Colonic mucosa (tissue), 4 donors: ENCODE measurements at regions not wholly inside any gene's neighbourhood (a gene's known extent, or its start where the extent isn't known, plus 50 kb on each side); places are given as distances from the start of the nearest gene placed in this dataset.

Experiments used
- DNase-seq: peaks from one replicate; pipeline ENCODE4 v3.0.0-alpha.2; 2020
- H3K27ac ChIP-seq: fragments of 200-600 bp; one replicate; pipeline ENCODE4 v1.8.0; 2021
- H3K27me3 ChIP-seq: fragments of 200-600 bp; one replicate; pipeline ENCODE4 v1.8.0; 2021
- H3K36me3 ChIP-seq: fragments of 200-600 bp; one replicate; pipeline ENCODE4 v1.8.0; 2021
- H3K4me1 ChIP-seq: fragments of 200-600 bp; one replicate; pipeline ENCODE4 v1.8.0; 2021; ENCODE audit warnings: mild to moderate bottlenecking
- H3K4me3 ChIP-seq: fragments of 200-600 bp; one replicate; pipeline ENCODE4 v1.8.0; 2021
- H3K9ac ChIP-seq, 2 donors: one replicate each; pipeline ENCODE4 v1.7.0; 2013; ENCODE audit warnings: control low read depth in 2 of 2, low read depth in 2 of 2, low read length in 2 of 2
- H3K9me3 ChIP-seq: fragments of 200-600 bp; one replicate; pipeline ENCODE4 v1.8.0; 2021
- intact Hi-C: fragments of 100-400 bp; cut with DNase I; formaldehyde crosslinking; loops from one replicate; pipeline ENCODE4 v1.14.1; 2022
- TF ChIP-seq, protein P1 (sequence below): fragments of 200-600 bp; IDR thresholded peaks from one replicate; pipeline ENCODE4 v1.8.0; 2022; ENCODE audit warnings: antibody characterized with exemption, mild to moderate bottlenecking
- donor health status: healthy.
- donor health status: DM: no; HTN: no; CAD: no.
- donor health status: DM: no; HTN: no; CAD: no.

GRCh38 chr1:219081943-219082925 is 91.4 kb upstream of the LYPLAL1 start:
- no peak overlapping the region for H3K9ac ChIP-seq
- TF ChIP-seq, protein P1, sequence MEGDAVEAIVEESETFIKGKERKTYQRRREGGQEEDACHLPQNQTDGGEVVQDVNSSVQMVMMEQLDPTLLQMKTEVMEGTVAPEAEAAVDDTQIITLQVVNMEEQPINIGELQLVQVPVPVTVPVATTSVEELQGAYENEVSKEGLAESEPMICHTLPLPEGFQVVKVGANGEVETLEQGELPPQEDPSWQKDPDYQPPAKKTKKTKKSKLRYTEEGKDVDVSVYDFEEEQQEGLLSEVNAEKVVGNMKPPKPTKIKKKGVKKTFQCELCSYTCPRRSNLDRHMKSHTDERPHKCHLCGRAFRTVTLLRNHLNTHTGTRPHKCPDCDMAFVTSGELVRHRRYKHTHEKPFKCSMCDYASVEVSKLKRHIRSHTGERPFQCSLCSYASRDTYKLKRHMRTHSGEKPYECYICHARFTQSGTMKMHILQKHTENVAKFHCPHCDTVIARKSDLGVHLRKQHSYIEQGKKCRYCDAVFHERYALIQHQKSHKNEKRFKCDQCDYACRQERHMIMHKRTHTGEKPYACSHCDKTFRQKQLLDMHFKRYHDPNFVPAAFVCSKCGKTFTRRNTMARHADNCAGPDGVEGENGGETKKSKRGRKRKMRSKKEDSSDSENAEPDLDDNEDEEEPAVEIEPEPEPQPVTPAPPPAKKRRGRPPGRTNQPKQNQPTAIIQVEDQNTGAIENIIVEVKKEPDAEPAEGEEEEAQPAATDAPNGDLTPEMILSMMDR, result no peak
- intact Hi-C loops, result no loop called here
- no peak overlapping the region for H3K4me3 ChIP-seq
- H3K27me3 ChIP-seq, result no peaks in the 10 kb centered on the region
- no peaks in the 10 kb centered on the region for H3K4me1 ChIP-seq
- DNase-seq, result no peak
- H3K27ac ChIP-seq, result no peak overlapping the region
- H3K36me3 ChIP-seq, result no peaks in the 10 kb centered on the region
- no peaks in the 10 kb centered on the region for H3K9me3 ChIP-seq

GRCh38 chr1:219083631-219084030 is 90.0 kb upstream of the LYPLAL1 start:
- Histone ChIP-seq H3K27me3 (no peaks in the 10 kb centered on the region), H3K36me3 (no peaks in the 10 kb centered on the region), H3K4me3 (no peak overlapping the region), H3K9ac (no peak overlapping the region), H3K4me1 (no peaks in the 10 kb centered on the region), H3K27ac (no peak overlapping the region), H3K9me3 (no peaks in the 10 kb centered on the region)
- TF ChIP-seq, protein P1, result no peak
- intact Hi-C loops, result no loop called here
- no peak for DNase-seq

GRCh38 chr1:219085082-219085481 is 88.6 kb upstream of the LYPLAL1 start:
- H3K4me1 ChIP-seq, result no peaks in the 10 kb centered on the region
- no peaks in the 10 kb centered on the region for H3K9me3 ChIP-seq
- TF ChIP-seq, protein P1, result no peak
- no peaks in the 10 kb centered on the region for H3K27me3 ChIP-seq
- DNase-seq, result no peak
- H3K36me3 ChIP-seq, result no peaks in the 10 kb centered on the region
- no peak overlapping the region for H3K4me3 ChIP-seq
- intact Hi-C loops, result no loop called here
- no peak overlapping the region for H3K27ac ChIP-seq
- no peak overlapping the region for H3K9ac ChIP-seq

DNA sequence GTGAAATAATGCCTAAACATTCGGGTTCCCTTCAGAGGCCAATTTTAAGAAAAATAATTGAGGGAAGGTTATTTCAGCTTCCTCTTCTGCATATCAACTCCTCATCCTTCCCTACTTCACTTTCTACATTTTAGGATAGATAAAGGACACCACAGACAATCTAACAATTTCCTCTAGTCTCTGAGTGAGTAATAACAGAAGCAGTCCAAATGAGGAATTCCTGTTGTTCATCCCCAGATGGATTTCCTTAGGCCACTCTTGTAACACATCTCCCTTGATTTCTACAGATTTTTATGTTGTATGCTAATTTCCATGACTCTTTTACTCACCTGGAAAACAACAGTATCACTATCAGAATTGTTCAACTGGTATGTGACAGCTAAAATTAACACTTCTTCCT is 87.7 kb upstream of the LYPLAL1 start:
- Histone ChIP-seq H3K4me1 (no peaks in the 10 kb centered on the region), H3K4me3 (no peak overlapping the region), H3K27me3 (no peaks in the 10 kb centered on the region), H3K27ac (no peak overlapping the region), H3K36me3 (no peaks in the 10 kb centered on the region), H3K9me3 (no peaks in the 10 kb centered on the region), H3K9ac (no peak overlapping the region)
- TF ChIP-seq, protein P1, result no peak
- no peak for DNase-seq
- intact Hi-C loops, result no loop called here

DNA sequence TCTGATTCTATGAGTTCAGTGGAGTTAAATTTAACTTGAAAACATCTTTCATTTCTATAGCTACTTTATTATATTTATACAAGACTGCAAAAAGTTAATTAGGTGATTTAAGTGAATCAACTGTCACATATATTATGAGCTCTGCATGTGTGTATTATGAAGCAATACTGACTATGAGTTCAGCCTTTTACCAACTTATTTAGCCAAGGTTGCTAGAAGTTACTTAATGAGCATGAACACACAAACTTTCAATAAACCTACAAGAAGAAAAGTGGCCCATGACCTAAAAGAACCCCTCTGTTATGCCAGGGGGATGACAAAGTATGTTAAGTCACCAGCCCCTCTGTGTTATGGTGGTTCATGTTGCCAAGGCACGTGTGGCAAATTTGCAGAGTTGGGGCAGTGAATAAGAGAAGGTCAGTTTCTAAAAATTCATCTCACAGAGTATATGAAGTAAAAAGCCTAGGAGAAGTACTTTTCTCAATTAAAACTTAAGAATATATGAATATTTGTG is 86.7 kb upstream of the LYPLAL1 start:
- H3K4me1 ChIP-seq, result no peaks in the 10 kb centered on the region
- H3K9ac ChIP-seq, result no peak overlapping the region
- H3K9me3 ChIP-seq, result no peaks in the 10 kb centered on the region
- no peak overlapping the region for H3K27ac ChIP-seq
- no peaks in the 10 kb centered on the region for H3K27me3 ChIP-seq
- H3K4me3 ChIP-seq, result no peak overlapping the region
- intact Hi-C loops, result no loop called here
- no peaks in the 10 kb centered on the region for H3K36me3 ChIP-seq
- TF ChIP-seq, protein P1, result no peak
- no peak for DNase-seq
